ENCODE measurements at regions not wholly inside any gene's neighbourhood (a gene's known extent, or its start where the extent isn't known, plus 50 kb on each side); places are given as distances from the start of the nearest gene placed in this dataset.

GRCh38 chr9:75529463-75529862 lies 361.0 kb upstream of the PCSK5 start:
- TF ChIP-seq CTCF (IDR thresholded peaks at IDR 0.05 in 2 of 3, conservative IDR thresholded peaks at IDR 0.05 in 1 of 3; ENCODE audit: borderline replicate concordance in 1 of 3, insufficient read depth in 1 of 3, low read depth in 2 of 3, low read length in 2 of 3) (no peak), EZH2 (IDR thresholded peaks at IDR 0.05) (no peak), POLR2A (IDR thresholded peaks at IDR 0.05; ENCODE audit: borderline replicate concordance, extremely low read depth, insufficient read depth, insufficient read length) (no peak), EZH2phosphoT487 (IDR thresholded peaks at IDR 0.05; ENCODE audit: borderline replicate concordance) (no peak), CEBPB (IDR thresholded peaks at IDR 0.05; ENCODE audit: low read depth) (no peak), TCF7L2 (IDR thresholded peaks at IDR 0.05; ENCODE audit: borderline replicate concordance, extremely low read depth, insufficient read depth, insufficient read length) (no peak), REST (IDR thresholded peaks at IDR 0.05; ENCODE audit: low read depth) (no peak), ELF1 (IDR thresholded peaks at IDR 0.05; ENCODE audit: borderline replicate concordance, low read depth) (no peak), RAD21 (IDR thresholded peaks at IDR 0.05; ENCODE audit: low read depth) (no peak), ATF3 (IDR thresholded peaks at IDR 0.05) (no peak), POLR2AphosphoS5 (IDR thresholded peaks at IDR 0.05; ENCODE audit: low read depth, low read length) (no peak), SRF (IDR thresholded peaks at IDR 0.05; ENCODE audit: low read depth) (no peak)
